Activated CD8-positive, alpha-beta T cell treated with anti-CD3 and anti-CD28 coated beads, Interleukin-2, amount 10 ng/mL, durations not matched to agents 7 days and 5 days (primary cell): ENCODE measurements at regions not wholly inside any gene's neighbourhood (a gene's known extent, or its start where the extent isn't known, plus 50 kb on each side); places are given as distances from the start of the nearest gene placed in this dataset.

Experiments
- ATAC-seq: fragments of 150-1000 bp; cut with Tn5 transposase; one replicate; pipeline ENCODE4 v1.10.0; 2021; ENCODE audit warnings: moderate library complexity
- CTCF ChIA-PET: fragments of 350-600 bp; sonication (Branson Sonifier 250); formaldehyde crosslinking; loops from one replicate; lab custom pipeline; 2021; ENCODE audit warnings: antibody characterized with exemption; lab: Charles Lee
- POLR2A ChIA-PET: fragments of 350-600 bp; sonication (Branson Sonifier 250); formaldehyde crosslinking; loops from one replicate; lab custom pipeline; 2021; ENCODE audit warnings: antibody characterized with exemption; lab: Charles Lee
- DNase-seq: peaks from one replicate; pipeline ENCODE4 v3.0.0-alpha.2; 2020
- H3K27ac Mint-ChIP-seq: one replicate; pipeline ENCODE4 v1.8.0; 2021; ENCODE audit warnings: mild to moderate bottlenecking, mixed read lengths
- H3K27me3 Mint-ChIP-seq: one replicate; pipeline ENCODE4 v1.8.0; 2021; ENCODE audit warnings: low read depth, mixed read lengths
- H3K36me3 Mint-ChIP-seq: one replicate; pipeline ENCODE4 v1.8.0; 2021; ENCODE audit warnings: low read depth, mixed read lengths
- H3K4me1 Mint-ChIP-seq: one replicate; pipeline ENCODE4 v1.8.0; 2021; ENCODE audit warnings: low read depth, mixed read lengths
- H3K4me3 Mint-ChIP-seq: one replicate; pipeline ENCODE4 v1.8.0; 2021; ENCODE audit warnings: mild to moderate bottlenecking, mixed read lengths
- H3K9me3 Mint-ChIP-seq: one replicate; pipeline ENCODE4 v1.8.0; 2022; ENCODE audit warnings: mixed read lengths; ENCODE audit not compliant: insufficient read depth

- Mint-ChIP-seq H3K4me1 (peaks cover 12% of the 10 kb centered on the region), H3K36me3 (no peaks in the 10 kb centered on the region), H3K27me3 (peaks cover 12% of the 10 kb centered on the region), H3K4me3 (no peak overlapping the region), H3K27ac (no peak overlapping the region), H3K9me3 (no peaks in the 10 kb centered on the region)
- POLR2A ChIA-PET, result no interaction called here
- DNase-seq (no peak), ATAC-seq (no peak)
- CTCF ChIA-PET, result no interaction called here
Observed at GRCh38 chr15:95503640-95504225, 826.8 kb upstream of the NR2F2 start.

GRCh38 chr15:95511671-95512070 is 818.8 kb upstream of the NR2F2 start:
- POLR2A ChIA-PET, result no interaction called here
- DNase-seq (no peak), ATAC-seq (no peak)
- Mint-ChIP-seq H3K4me1 (no peaks in the 10 kb centered on the region), H3K27me3 (peaks cover 17% of the 10 kb centered on the region), H3K9me3 (no peaks in the 10 kb centered on the region), H3K36me3 (no peaks in the 10 kb centered on the region), H3K4me3 (no peak overlapping the region), H3K27ac (no peak overlapping the region)
- CTCF ChIA-PET, result no interaction called here

GRCh38 chr15:95512906-95513305 is 817.6 kb upstream of the NR2F2 start:
- peaks cover 19% of the 10 kb centered on the region for H3K27me3 Mint-ChIP-seq
- H3K27ac Mint-ChIP-seq, result no peak overlapping the region
- H3K9me3 Mint-ChIP-seq, result no peaks in the 10 kb centered on the region
- POLR2A ChIA-PET, result no interaction called here
- ATAC-seq (no peak), DNase-seq (no peak)
- no peaks in the 10 kb centered on the region for H3K36me3 Mint-ChIP-seq
- CTCF ChIA-PET, result no interaction called here
- no peaks in the 10 kb centered on the region for H3K4me1 Mint-ChIP-seq
- no peak overlapping the region for H3K4me3 Mint-ChIP-seq

GRCh38 chr15:95519887-95520286 is 810.6 kb upstream of the NR2F2 start:
- CTCF ChIA-PET, result no interaction called here
- Mint-ChIP-seq H3K9me3 (no peaks in the 10 kb centered on the region), H3K36me3 (no peaks in the 10 kb centered on the region), H3K27me3 (peaks cover 20% of the 10 kb centered on the region), H3K4me1 (no peaks in the 10 kb centered on the region), H3K27ac (no peak overlapping the region), H3K4me3 (no peak overlapping the region)
- DNase-seq, result no peak
- POLR2A ChIA-PET, result no interaction called here
- no peak for ATAC-seq

GRCh38 chr15:95520511-95520910 is 810.0 kb upstream of the NR2F2 start:
- no peak for ATAC-seq
- CTCF ChIA-PET, result no interaction called here
- POLR2A ChIA-PET, result no interaction called here
- no peak overlapping the region for H3K4me3 Mint-ChIP-seq
- no peak overlapping the region for H3K27ac Mint-ChIP-seq
- DNase-seq, result no peak
- H3K4me1 Mint-ChIP-seq, result no peaks in the 10 kb centered on the region
- peaks cover 16% of the 10 kb centered on the region for H3K27me3 Mint-ChIP-seq
- no peaks in the 10 kb centered on the region for H3K9me3 Mint-ChIP-seq
- no peaks in the 10 kb centered on the region for H3K36me3 Mint-ChIP-seq

- H3K9me3 Mint-ChIP-seq, result no peaks in the 10 kb centered on the region
- H3K27ac Mint-ChIP-seq, result no peak overlapping the region
Observed at GRCh38 chr15:95520922-95521321, 809.6 kb upstream of the NR2F2 start.

GRCh38 chr15:95522533-95522932 is 808.0 kb upstream of the NR2F2 start:
- CTCF ChIA-PET, result no interaction called here
- H3K9me3 Mint-ChIP-seq, result no peaks in the 10 kb centered on the region
- no peak for DNase-seq

More at GRCh38 chr15:95520922-95521321, 809.6 kb upstream of the NR2F2 start:
- no peaks in the 10 kb centered on the region for H3K4me1 Mint-ChIP-seq
- POLR2A ChIA-PET, result no interaction called here
- ATAC-seq (no peak), DNase-seq (no peak)
- no peak overlapping the region for H3K4me3 Mint-ChIP-seq
- H3K36me3 Mint-ChIP-seq, result no peaks in the 10 kb centered on the region
- CTCF ChIA-PET, result no interaction called here
- H3K27me3 Mint-ChIP-seq, result peaks cover 12% of the 10 kb centered on the region

GRCh38 chr15:95528920-95529319 is 801.6 kb upstream of the NR2F2 start:
- POLR2A ChIA-PET, result no interaction called here
- Mint-ChIP-seq H3K9me3 (peaks cover 4% of the 10 kb centered on the region), H3K4me3 (no peak overlapping the region), H3K27ac (no peak overlapping the region), H3K36me3 (no peaks in the 10 kb centered on the region), H3K27me3 (peaks cover 3% of the 10 kb centered on the region), H3K4me1 (no peaks in the 10 kb centered on the region)
- CTCF ChIA-PET, result no interaction called here
- DNase-seq (no peak), ATAC-seq (no peak)

More at GRCh38 chr15:95522533-95522932, 808.0 kb upstream of the NR2F2 start:
- Mint-ChIP-seq H3K27ac (no peak overlapping the region), H3K27me3 (peaks cover 8% of the 10 kb centered on the region), H3K4me1 (no peaks in the 10 kb centered on the region), H3K36me3 (no peaks in the 10 kb centered on the region), H3K4me3 (no peak overlapping the region)
- no peak for ATAC-seq
- POLR2A ChIA-PET, result no interaction called here

- ATAC-seq (no peak), DNase-seq (no peak)
- H3K4me3 Mint-ChIP-seq, result no peak overlapping the region
- ChIA-PET CTCF (no interaction called here), POLR2A (no interaction called here)
- H3K27ac Mint-ChIP-seq, result no peak overlapping the region
- H3K4me1 Mint-ChIP-seq, result no peaks in the 10 kb centered on the region
- H3K36me3 Mint-ChIP-seq, result no peaks in the 10 kb centered on the region
- H3K9me3 Mint-ChIP-seq, result no peaks in the 10 kb centered on the region
- H3K27me3 Mint-ChIP-seq, result peaks cover 11% of the 10 kb centered on the region
Observed at GRCh38 chr15:95536638-95537037, 793.9 kb upstream of the NR2F2 start.

- H3K4me1 Mint-ChIP-seq, result no peaks in the 10 kb centered on the region
- CTCF ChIA-PET, result no interaction called here
- H3K27me3 Mint-ChIP-seq, result peaks cover 8% of the 10 kb centered on the region
- H3K36me3 Mint-ChIP-seq, result no peaks in the 10 kb centered on the region
- ATAC-seq, result no peak
- no peak overlapping the region for H3K4me3 Mint-ChIP-seq
- DNase-seq, result no peak
- H3K27ac Mint-ChIP-seq, result no peak overlapping the region
- no peaks in the 10 kb centered on the region for H3K9me3 Mint-ChIP-seq
- POLR2A ChIA-PET, result no interaction called here
Observed at GRCh38 chr15:95538693-95539092, 791.8 kb upstream of the NR2F2 start.

GRCh38 chr15:95541301-95541700 is 789.2 kb upstream of the NR2F2 start:
- ChIA-PET POLR2A (no interaction called here), CTCF (no interaction called here)
- H3K9me3 Mint-ChIP-seq, result no peaks in the 10 kb centered on the region
- no peaks in the 10 kb centered on the region for H3K4me1 Mint-ChIP-seq
- DNase-seq (no peak), ATAC-seq (no peak)
- no peak overlapping the region for H3K4me3 Mint-ChIP-seq
- no peaks in the 10 kb centered on the region for H3K36me3 Mint-ChIP-seq
- H3K27me3 Mint-ChIP-seq, result peaks cover 5% of the 10 kb centered on the region
- no peak overlapping the region for H3K27ac Mint-ChIP-seq

- Mint-ChIP-seq H3K27ac (no peak overlapping the region), H3K9me3 (no peaks in the 10 kb centered on the region), H3K36me3 (no peaks in the 10 kb centered on the region), H3K4me1 (no peaks in the 10 kb centered on the region), H3K4me3 (no peak overlapping the region), H3K27me3 (peaks cover 12% of the 10 kb centered on the region)
- no peak for DNase-seq
- POLR2A ChIA-PET, result interaction anchor here (0.5 kb wide), 1 partner anchor 826 kb away, joined by 4 read pairs; no protein-coding TSS in a partner anchor
- ATAC-seq, result no peak
- CTCF ChIA-PET, result interaction anchor here (1.0 kb wide), 1 partner anchor 14 kb away, joined by 3 read pairs; no protein-coding TSS in a partner anchor
Observed at GRCh38 chr15:95549168-95549738, 781.2 kb upstream of the NR2F2 start.
